Lung (tissue), 11 donors: ENCODE measurements at regions not wholly inside any gene's neighbourhood (a gene's known extent, or its start where the extent isn't known, plus 50 kb on each side); places are given as distances from the start of the nearest gene placed in this dataset.

Experiments used
- ATAC-seq: fragments of 200-7000 bp; cut with Tn5 transposase; one replicate; pipeline ENCODE4 v1.9.1; 2020; ENCODE audit warnings: moderate number of reproducible peaks; ENCODE audit not compliant: insufficient read depth, low FRiP score
- DNase-seq, 3 donors: peaks; one replicate each; pipeline ENCODE4 v3.0.0-alpha.2; 2013 to 2017
- H3K27ac ChIP-seq, 2 donors: one replicate each; pipeline ENCODE4 v1.5.1; 2013; ENCODE audit warnings: mild to moderate bottlenecking in 2 of 2, moderate library complexity in 2 of 2, control low read depth in 1 of 2, inconsistent platforms in 1 of 2, low read depth in 1 of 2, low read length in 1 of 2
- H3K27me3 ChIP-seq, 3 donors: one replicate each; pipeline ENCODE4 v1.5.1; 2013; ENCODE audit warnings: low read length in 2 of 3; ENCODE audit not compliant: control insufficient read depth in 3 of 3, insufficient read depth in 3 of 3
- H3K36me3 ChIP-seq, 4 donors: one replicate each; pipeline ENCODE4 v1.5.1; 2013; ENCODE audit warnings: low read length in 4 of 4, mild to moderate bottlenecking in 1 of 4, moderate library complexity in 1 of 4; ENCODE audit not compliant: control insufficient read depth in 4 of 4, insufficient read depth in 4 of 4
- H3K4me1 ChIP-seq, 5 donors: one replicate each; pipeline ENCODE4 v1.5.1; 2013; ENCODE audit warnings: low read length in 5 of 5, mild to moderate bottlenecking in 2 of 5, moderate library complexity in 1 of 5; ENCODE audit not compliant: control insufficient read depth in 5 of 5, insufficient read depth in 5 of 5
- H3K4me3 ChIP-seq: one replicate; pipeline ENCODE4 v1.5.1; 2013; ENCODE audit warnings: mild to moderate bottlenecking, control low read depth, moderate library complexity
- H3K9ac ChIP-seq, 2 donors: one replicate each; pipeline ENCODE4 v1.5.1; 2013; ENCODE audit warnings: low read length in 2 of 2, control low read depth in 1 of 2; ENCODE audit not compliant: insufficient read depth in 1 of 2
- H3K9me3 ChIP-seq, 4 donors: one replicate each; pipeline ENCODE4 v1.5.1; 2013; ENCODE audit warnings: low read length in 3 of 4, mild to moderate bottlenecking in 1 of 4, moderate library complexity in 1 of 4; ENCODE audit not compliant: control insufficient read depth in 4 of 4, insufficient read depth in 3 of 4
- WGBS, 2 donors: extraction: QIAGEN DNeasy Blood & Tissue Kit; methylation state at CpG; one replicate each; pipeline ENCODE4 v1.1.7; 2013; 5-methylcytosine and 5-hydroxymethylcytosine counted together
- TF ChIP-seq, protein P1 (sequence below): IDR thresholded peaks from 2 replicates; pipeline ENCODE4 v1.5.1; 2012; ENCODE audit warnings: mild to moderate bottlenecking; ENCODE audit errors: control extremely low read depth, extremely low read depth
- donor health status: control.
- donor health status: control.
- donor health status: Bipolar disorder and iron deficiency.
- donor health status: healthy.
- donor health status: DM: yes; HTN: yes; CAD: no.

DNA sequence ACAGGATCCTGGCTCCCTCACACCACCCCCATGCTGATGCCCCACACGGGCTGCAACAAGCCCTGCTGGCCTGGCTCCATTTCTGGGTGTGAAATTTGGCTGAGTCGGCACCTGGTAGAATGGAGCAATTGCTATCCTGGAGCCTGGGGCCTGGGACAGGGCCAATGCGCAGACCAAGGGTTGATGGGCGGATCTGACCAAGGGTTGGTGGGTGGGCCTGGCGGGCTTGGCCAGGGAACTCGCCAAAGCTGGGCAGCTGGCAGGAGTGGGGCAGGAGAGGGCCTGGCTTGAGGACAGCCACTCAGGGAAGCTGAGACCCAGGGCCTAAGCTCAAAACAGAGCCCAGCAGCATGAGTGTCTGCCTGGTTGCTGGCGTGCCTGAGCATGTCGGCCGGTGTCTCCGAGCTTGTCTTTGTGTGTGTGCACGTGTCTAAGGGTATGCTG is 70.9 kb upstream of the POU3F1 start:
- Histone ChIP-seq H3K36me3 (no peaks in the 10 kb centered on the region), H3K9ac (no peak overlapping the region), H3K9me3 (peaks cover 0 to 3% (median 0%) of the 10 kb centered on the region in 4 donors), H3K27ac (no peak overlapping the region), H3K4me3 (no peak overlapping the region), H3K27me3 (no peaks in the 10 kb centered on the region), H3K4me1 (peaks cover 0 to 9% (median 0%) of the 10 kb centered on the region in 5 donors)
- 89 to 93% methylated on average over 11 of the region's 11 CpGs for WGBS, 2 donors
- ATAC-seq (no peak), DNase-seq (no peak)
- TF ChIP-seq, protein P1, sequence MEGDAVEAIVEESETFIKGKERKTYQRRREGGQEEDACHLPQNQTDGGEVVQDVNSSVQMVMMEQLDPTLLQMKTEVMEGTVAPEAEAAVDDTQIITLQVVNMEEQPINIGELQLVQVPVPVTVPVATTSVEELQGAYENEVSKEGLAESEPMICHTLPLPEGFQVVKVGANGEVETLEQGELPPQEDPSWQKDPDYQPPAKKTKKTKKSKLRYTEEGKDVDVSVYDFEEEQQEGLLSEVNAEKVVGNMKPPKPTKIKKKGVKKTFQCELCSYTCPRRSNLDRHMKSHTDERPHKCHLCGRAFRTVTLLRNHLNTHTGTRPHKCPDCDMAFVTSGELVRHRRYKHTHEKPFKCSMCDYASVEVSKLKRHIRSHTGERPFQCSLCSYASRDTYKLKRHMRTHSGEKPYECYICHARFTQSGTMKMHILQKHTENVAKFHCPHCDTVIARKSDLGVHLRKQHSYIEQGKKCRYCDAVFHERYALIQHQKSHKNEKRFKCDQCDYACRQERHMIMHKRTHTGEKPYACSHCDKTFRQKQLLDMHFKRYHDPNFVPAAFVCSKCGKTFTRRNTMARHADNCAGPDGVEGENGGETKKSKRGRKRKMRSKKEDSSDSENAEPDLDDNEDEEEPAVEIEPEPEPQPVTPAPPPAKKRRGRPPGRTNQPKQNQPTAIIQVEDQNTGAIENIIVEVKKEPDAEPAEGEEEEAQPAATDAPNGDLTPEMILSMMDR: no peak

DNA sequence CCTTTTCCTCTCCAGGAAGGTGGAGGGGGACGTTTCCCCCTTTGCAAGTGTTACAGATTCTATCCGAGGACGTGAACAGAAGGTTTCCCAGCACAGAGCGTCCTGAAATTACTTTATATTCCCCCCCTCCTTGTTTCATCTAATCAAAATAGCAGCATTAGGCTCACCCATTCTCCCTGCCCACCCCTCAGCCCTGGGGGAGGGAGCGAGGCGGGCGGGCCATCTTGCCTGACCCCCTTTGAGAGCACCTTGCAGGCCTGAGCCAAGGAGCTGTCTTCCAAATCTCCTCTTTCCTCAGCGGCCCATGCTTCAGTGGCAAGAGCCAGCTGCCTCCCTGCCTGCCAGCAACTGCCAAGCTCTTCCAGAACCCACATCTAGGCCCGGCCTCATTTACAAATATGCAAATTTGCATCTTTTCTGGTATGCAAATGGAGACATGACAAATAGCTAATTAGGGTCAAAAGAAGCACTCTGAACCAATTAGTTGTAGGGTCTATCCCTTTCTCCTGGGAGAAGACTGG is 69.1 kb upstream of the POU3F1 start:
- Histone ChIP-seq H3K4me1 (peaks cover 0 to 9% (median 0%) of the 10 kb centered on the region in 5 donors), H3K9ac (no peak overlapping the region), H3K9me3 (peaks cover 0 to 3% (median 0%) of the 10 kb centered on the region in 4 donors), H3K27me3 (no peaks in the 10 kb centered on the region), H3K36me3 (no peaks in the 10 kb centered on the region), H3K27ac (no peak overlapping the region), H3K4me3 (no peak overlapping the region)
- WGBS, 2 donors: 83 to 84% methylated on average over 9 of the region's 9 CpGs
- ATAC-seq: no peak
- no peak for DNase-seq
- TF ChIP-seq, protein P1: no peak

DNA sequence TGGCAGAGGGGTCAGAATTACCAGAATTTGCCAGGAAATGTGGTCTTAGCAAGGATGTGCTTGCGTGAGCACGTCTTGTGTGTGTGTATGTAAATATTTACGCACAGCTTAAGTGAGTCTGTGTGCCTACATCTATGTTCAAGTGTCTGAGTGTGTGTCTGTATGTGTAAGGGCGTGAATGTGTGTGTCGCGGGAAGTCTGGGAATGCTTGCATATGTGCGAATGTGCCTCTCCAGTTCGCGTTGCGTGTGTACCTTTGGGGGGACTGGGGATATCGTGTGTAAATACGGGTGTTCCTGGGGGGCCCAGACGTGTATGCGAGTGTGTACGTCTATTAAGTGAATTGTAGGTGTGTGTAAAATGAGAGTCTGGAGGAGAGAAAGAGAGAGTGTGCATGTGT is 68.6 kb upstream of the POU3F1 start:
- Histone ChIP-seq H3K27ac (no peak overlapping the region), H3K4me1 (peaks cover 0 to 9% (median 0%) of the 10 kb centered on the region in 5 donors), H3K27me3 (no peaks in the 10 kb centered on the region), H3K9ac (no peak overlapping the region), H3K36me3 (no peaks in the 10 kb centered on the region), H3K9me3 (peaks cover 0 to 3% (median 0%) of the 10 kb centered on the region in 4 donors), H3K4me3 (no peak overlapping the region)
- ATAC-seq: no peak
- 88 to 93% methylated on average over 15 of the region's 15 CpGs for WGBS, 2 donors
- TF ChIP-seq, protein P1: no peak
- no peak for DNase-seq
